ENCODE measurements at regions not wholly inside any gene's neighbourhood (a gene's known extent, or its start where the extent isn't known, plus 50 kb on each side); places are given as distances from the start of the nearest gene placed in this dataset.
"Not testable (repeated sequence)": the region's sequence is repeated elsewhere in the genome, so short reads cannot be mapped to it uniquely, and the experiment has no call there.

GRCh38 chr2:63716146-63716545, 125.5 kb upstream of the UGP2 start:
- Mint-ChIP-seq H3K36me3 (no peaks in the 10 kb centered on the region), H3K4me1 (no peaks in the 10 kb centered on the region), H3K9me3 (no peaks in the 10 kb centered on the region), H3K27ac (no peak overlapping the region), H3K4me3 (no peak overlapping the region)
- ATAC-seq (no peak), DNase-seq (ENCODE audit: low spot score in 2 of 2) (no peak)

- H3K9me3 Mint-ChIP-seq, result no peaks in the 10 kb centered on the region
- no peaks in the 10 kb centered on the region for H3K4me1 Mint-ChIP-seq
- no peak overlapping the region for H3K27ac Mint-ChIP-seq
- DNase-seq (ENCODE audit: low spot score in 2 of 2) (no peak), ATAC-seq (no peak)
- H3K4me3 Mint-ChIP-seq, result no peak overlapping the region
- H3K36me3 Mint-ChIP-seq, result no peaks in the 10 kb centered on the region
Measured at GRCh38 chr2:63719052-63719451, 122.6 kb upstream of the UGP2 start.

GRCh38 chr2:63721082-63721424, 120.6 kb upstream of the UGP2 start:
- Mint-ChIP-seq H3K36me3 (no peaks in the 10 kb centered on the region), H3K27ac (no peak overlapping the region), H3K4me1 (no peaks in the 10 kb centered on the region), H3K4me3 (no peak overlapping the region), H3K9me3 (no peaks in the 10 kb centered on the region)
- ATAC-seq (no peak), DNase-seq (ENCODE audit: low spot score in 2 of 2) (no peak)

- not testable (repeated sequence) for H3K36me3 Mint-ChIP-seq; DNase-seq (ENCODE audit: low spot score in 2 of 2); H3K27ac Mint-ChIP-seq; H3K9me3 Mint-ChIP-seq; ATAC-seq; H3K4me1 Mint-ChIP-seq; H3K4me3 Mint-ChIP-seq
Measured at GRCh38 chr2:63722284-63722683, 119.4 kb upstream of the UGP2 start.

- ATAC-seq (no peak), DNase-seq (ENCODE audit: low spot score in 2 of 2) (no peak)
- H3K4me1 Mint-ChIP-seq, result no peaks in the 10 kb centered on the region
- H3K36me3 Mint-ChIP-seq, result no peaks in the 10 kb centered on the region
- no peak overlapping the region for H3K4me3 Mint-ChIP-seq
- no peak overlapping the region for H3K27ac Mint-ChIP-seq
- H3K9me3 Mint-ChIP-seq, result no peaks in the 10 kb centered on the region
Measured at GRCh38 chr2:63723709-63724108, 118.0 kb upstream of the UGP2 start.

- not testable (repeated sequence) for H3K27ac Mint-ChIP-seq; H3K36me3 Mint-ChIP-seq; H3K4me3 Mint-ChIP-seq; ATAC-seq; H3K9me3 Mint-ChIP-seq; H3K4me1 Mint-ChIP-seq; DNase-seq (ENCODE audit: low spot score in 2 of 2)
Measured at GRCh38 chr2:63725212-63725611, 116.5 kb upstream of the UGP2 start.

- no peaks in the 10 kb centered on the region for H3K36me3 Mint-ChIP-seq
- no peaks in the 10 kb centered on the region for H3K4me1 Mint-ChIP-seq
- H3K9me3 Mint-ChIP-seq, result no peaks in the 10 kb centered on the region
- DNase-seq (ENCODE audit: low spot score in 2 of 2) (no peak), ATAC-seq (no peak)
- no peak overlapping the region for H3K4me3 Mint-ChIP-seq
- no peak overlapping the region for H3K27ac Mint-ChIP-seq
Measured at GRCh38 chr2:63729362-63729761, 112.3 kb upstream of the UGP2 start.

- DNase-seq (ENCODE audit: low spot score in 2 of 2) (no peak), ATAC-seq (no peak)
- Mint-ChIP-seq H3K27ac (no peak overlapping the region), H3K4me3 (no peak overlapping the region), H3K36me3 (no peaks in the 10 kb centered on the region), H3K4me1 (no peaks in the 10 kb centered on the region), H3K9me3 (no peaks in the 10 kb centered on the region)
Measured at GRCh38 chr2:63729831-63730230, 111.9 kb upstream of the UGP2 start.

GRCh38 chr2:63734510-63734909, 107.2 kb upstream of the UGP2 start:
- no peak for ATAC-seq
- Mint-ChIP-seq H3K4me3 (no peak overlapping the region), H3K9me3 (no peaks in the 10 kb centered on the region), H3K27ac (no peak overlapping the region), H3K4me1 (no peaks in the 10 kb centered on the region), H3K36me3 (no peaks in the 10 kb centered on the region)
- no peak for DNase-seq (ENCODE audit: low spot score in 2 of 2)

GRCh38 chr2:63735263-63735662, 106.4 kb upstream of the UGP2 start:
- Mint-ChIP-seq H3K36me3 (no peaks in the 10 kb centered on the region), H3K9me3 (no peaks in the 10 kb centered on the region), H3K4me1 (no peaks in the 10 kb centered on the region), H3K27ac (no peak overlapping the region), H3K4me3 (no peak overlapping the region)
- ATAC-seq (no peak), DNase-seq (ENCODE audit: low spot score in 2 of 2) (no peak)

- no peaks in the 10 kb centered on the region for H3K36me3 Mint-ChIP-seq
- H3K27ac Mint-ChIP-seq, result no peak overlapping the region
- no peak for DNase-seq (ENCODE audit: low spot score in 2 of 2)
- H3K4me3 Mint-ChIP-seq, result no peak overlapping the region
- H3K9me3 Mint-ChIP-seq, result no peaks in the 10 kb centered on the region
- no peak for ATAC-seq
- no peaks in the 10 kb centered on the region for H3K4me1 Mint-ChIP-seq
Measured at GRCh38 chr2:63735931-63736330, 105.8 kb upstream of the UGP2 start.

- no peaks in the 10 kb centered on the region for H3K9me3 Mint-ChIP-seq
Measured at GRCh38 chr2:63736354-63736753, 105.3 kb upstream of the UGP2 start.

GRCh38 chr2:63737081-63737751, 104.5 kb upstream of the UGP2 start:
- Mint-ChIP-seq H3K27ac (no peak overlapping the region), H3K4me1 (no peaks in the 10 kb centered on the region), H3K9me3 (no peaks in the 10 kb centered on the region), H3K4me3 (no peak overlapping the region), H3K36me3 (no peaks in the 10 kb centered on the region)
- DNase-seq (ENCODE audit: low spot score in 2 of 2) (no peak), ATAC-seq (no peak)

More at GRCh38 chr2:63736354-63736753, 105.3 kb upstream of the UGP2 start:
- no peak for ATAC-seq
- no peaks in the 10 kb centered on the region for H3K36me3 Mint-ChIP-seq
- no peaks in the 10 kb centered on the region for H3K4me1 Mint-ChIP-seq
- DNase-seq (ENCODE audit: low spot score in 2 of 2), result no peak
- no peak overlapping the region for H3K27ac Mint-ChIP-seq
- H3K4me3 Mint-ChIP-seq, result no peak overlapping the region

- no peaks in the 10 kb centered on the region for H3K4me1 Mint-ChIP-seq
- DNase-seq (ENCODE audit: low spot score in 2 of 2) (no peak), ATAC-seq (no peak)
- no peak overlapping the region for H3K27ac Mint-ChIP-seq
- no peaks in the 10 kb centered on the region for H3K36me3 Mint-ChIP-seq
- no peak overlapping the region for H3K4me3 Mint-ChIP-seq
- no peaks in the 10 kb centered on the region for H3K9me3 Mint-ChIP-seq
Measured at GRCh38 chr2:63738019-63738418, 103.7 kb upstream of the UGP2 start.

- not testable (repeated sequence) for H3K36me3 Mint-ChIP-seq; DNase-seq (ENCODE audit: low spot score in 2 of 2); H3K4me3 Mint-ChIP-seq; H3K4me1 Mint-ChIP-seq; ATAC-seq; H3K9me3 Mint-ChIP-seq; H3K27ac Mint-ChIP-seq
Measured at GRCh38 chr2:63739180-63739579, 102.5 kb upstream of the UGP2 start.

- no peak for DNase-seq (ENCODE audit: low spot score in 2 of 2)
- no peak for ATAC-seq
- H3K9me3 Mint-ChIP-seq, result no peaks in the 10 kb centered on the region
- no peak overlapping the region for H3K4me3 Mint-ChIP-seq
- H3K4me1 Mint-ChIP-seq, result no peaks in the 10 kb centered on the region
- H3K36me3 Mint-ChIP-seq, result no peaks in the 10 kb centered on the region
- H3K27ac Mint-ChIP-seq, result no peak overlapping the region
Measured at GRCh38 chr2:63740020-63740419, 101.7 kb upstream of the UGP2 start.

GRCh38 chr2:63740943-63741342, 100.8 kb upstream of the UGP2 start:
- H3K4me1 Mint-ChIP-seq, result no peaks in the 10 kb centered on the region
- no peaks in the 10 kb centered on the region for H3K36me3 Mint-ChIP-seq
- no peak overlapping the region for H3K4me3 Mint-ChIP-seq
- DNase-seq (ENCODE audit: low spot score in 2 of 2) (no peak), ATAC-seq (no peak)
- H3K27ac Mint-ChIP-seq, result no peak overlapping the region
- H3K9me3 Mint-ChIP-seq, result no peaks in the 10 kb centered on the region

Measured in stimulated activated effector memory CD8-positive, alpha-beta T cell treated with anti-CD3 and anti-CD28 coated beads, Interleukin-12 subunit alpha, Interleukin-12 subunit beta, amount 100 ng/mL, for 72 hours (primary cell).